Erythroblast (primary cell): ENCODE measurements at regions not wholly inside any gene's neighbourhood (a gene's known extent, or its start where the extent isn't known, plus 50 kb on each side); places are given as distances from the start of the nearest gene placed in this dataset.

Source experiments
- GATA1 ChIP-seq: IDR thresholded peaks from 2 replicates; pipeline ENCODE4 v1.6.1; 2011; ENCODE audit warnings: low read depth, mild to moderate bottlenecking, control low read depth, low read length, moderate library complexity
- POLR2A ChIP-seq: IDR thresholded peaks from 2 replicates; pipeline ENCODE4 v1.6.1; 2011; ENCODE audit warnings: mild to moderate bottlenecking, low read length

DNA sequence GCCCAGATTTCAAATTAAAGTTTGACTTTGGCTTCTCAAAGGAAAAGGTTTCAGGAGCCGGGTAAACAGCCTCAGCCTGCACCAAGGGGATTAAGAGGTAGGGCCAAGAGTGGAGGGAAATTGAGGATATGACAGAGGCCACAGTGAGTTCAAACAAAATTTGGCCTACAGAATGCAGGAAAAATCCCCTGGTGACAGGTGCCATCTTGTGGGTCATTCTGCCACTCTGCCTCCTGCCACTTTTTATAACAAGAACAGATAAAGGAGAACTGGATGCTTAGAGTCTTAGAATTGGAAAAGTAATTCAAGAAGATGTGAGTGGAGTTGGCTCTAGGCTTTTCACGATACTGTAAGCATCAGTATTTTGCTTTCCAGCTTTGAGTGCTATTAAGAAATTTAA lies 253.2 kb downstream of the NR2F2 start:
- TF ChIP-seq POLR2A (no peak), GATA1 (no peak)
